ENCODE measurements at regions not wholly inside any gene's neighbourhood (a gene's known extent, or its start where the extent isn't known, plus 50 kb on each side); places are given as distances from the start of the nearest gene placed in this dataset.

DNA sequence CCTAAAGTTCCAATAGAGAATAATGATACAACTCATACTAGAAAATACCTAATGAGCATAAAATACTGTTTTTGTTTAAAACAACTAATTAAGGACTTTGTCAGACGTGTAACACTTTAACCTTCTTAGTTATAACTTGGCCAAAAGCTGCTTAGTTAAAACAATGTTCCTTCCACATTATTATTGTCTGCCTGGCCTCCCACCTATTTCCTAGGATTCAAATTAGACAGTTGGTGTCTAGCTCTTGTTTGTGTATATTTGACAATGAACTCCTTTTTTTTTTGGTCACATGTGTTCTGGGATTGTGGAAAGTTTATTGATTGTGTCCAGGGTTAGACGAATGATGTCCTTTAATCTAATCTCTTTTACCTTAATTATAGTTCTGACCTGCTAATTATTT, 67.6 kb upstream of the PSMA6 start:
- Histone ChIP-seq H3K4me3 (ENCODE audit: low read depth, low read length) (no peak overlapping the region), H3K36me3 (no peaks in the 10 kb centered on the region), H3K27me3 (ENCODE audit: insufficient read depth, low read depth, severe bottlenecking) (no peaks in the 10 kb centered on the region), H3K27ac (no peak overlapping the region), H3K9me3 (ENCODE audit: severe bottlenecking) (no peaks in the 10 kb centered on the region)
- no peak for DNase-seq
- TF ChIP-seq, protein P1, sequence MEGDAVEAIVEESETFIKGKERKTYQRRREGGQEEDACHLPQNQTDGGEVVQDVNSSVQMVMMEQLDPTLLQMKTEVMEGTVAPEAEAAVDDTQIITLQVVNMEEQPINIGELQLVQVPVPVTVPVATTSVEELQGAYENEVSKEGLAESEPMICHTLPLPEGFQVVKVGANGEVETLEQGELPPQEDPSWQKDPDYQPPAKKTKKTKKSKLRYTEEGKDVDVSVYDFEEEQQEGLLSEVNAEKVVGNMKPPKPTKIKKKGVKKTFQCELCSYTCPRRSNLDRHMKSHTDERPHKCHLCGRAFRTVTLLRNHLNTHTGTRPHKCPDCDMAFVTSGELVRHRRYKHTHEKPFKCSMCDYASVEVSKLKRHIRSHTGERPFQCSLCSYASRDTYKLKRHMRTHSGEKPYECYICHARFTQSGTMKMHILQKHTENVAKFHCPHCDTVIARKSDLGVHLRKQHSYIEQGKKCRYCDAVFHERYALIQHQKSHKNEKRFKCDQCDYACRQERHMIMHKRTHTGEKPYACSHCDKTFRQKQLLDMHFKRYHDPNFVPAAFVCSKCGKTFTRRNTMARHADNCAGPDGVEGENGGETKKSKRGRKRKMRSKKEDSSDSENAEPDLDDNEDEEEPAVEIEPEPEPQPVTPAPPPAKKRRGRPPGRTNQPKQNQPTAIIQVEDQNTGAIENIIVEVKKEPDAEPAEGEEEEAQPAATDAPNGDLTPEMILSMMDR (IDR thresholded peaks at IDR 0.05; ENCODE audit: low read depth, low read length) = no peak

DNA sequence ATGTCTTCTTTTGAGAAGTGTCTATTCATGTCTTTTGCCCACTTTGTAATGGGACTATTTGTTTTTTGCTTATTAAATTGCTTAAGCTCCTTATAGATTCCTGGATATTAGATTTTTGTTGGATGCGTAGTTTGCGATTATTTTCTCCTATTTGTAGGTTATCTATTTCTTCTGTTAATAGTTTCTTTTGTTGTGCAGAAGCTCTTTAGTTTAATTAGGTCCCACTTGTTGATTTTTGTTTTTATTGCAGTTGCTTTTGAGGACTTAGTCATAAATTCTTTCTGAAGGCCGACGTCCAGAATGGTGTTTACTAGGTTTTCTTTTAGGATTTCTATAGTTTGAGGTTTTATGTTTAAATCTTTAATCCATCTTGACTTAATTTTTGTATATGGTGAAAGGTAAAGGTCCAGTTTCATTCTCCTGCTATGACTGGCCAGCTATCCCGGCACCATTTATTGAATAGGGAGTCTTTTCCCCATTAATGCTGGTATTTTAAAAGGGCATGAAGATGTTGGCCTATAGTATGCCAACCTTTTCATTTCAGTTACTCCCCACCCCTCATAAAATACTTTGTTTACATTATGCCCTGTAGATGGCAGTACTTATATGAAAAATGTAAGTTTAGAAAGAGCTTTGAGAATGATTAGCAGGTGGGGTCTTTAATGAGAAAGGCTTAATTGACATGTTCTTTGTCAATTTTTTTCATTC, 62.9 kb upstream of the PSMA6 start:
- DNase-seq = no peak
- TF ChIP-seq, protein P1 (IDR thresholded peaks at IDR 0.05; ENCODE audit: low read depth, low read length) = no peak
- H3K27me3 ChIP-seq (ENCODE audit: insufficient read depth, low read depth, severe bottlenecking) = no peaks in the 10 kb centered on the region
- no peaks in the 10 kb centered on the region for H3K9me3 ChIP-seq (ENCODE audit: severe bottlenecking)
- H3K27ac ChIP-seq = no peak overlapping the region
- H3K4me3 ChIP-seq (ENCODE audit: low read depth, low read length) = no peak overlapping the region
- no peaks in the 10 kb centered on the region for H3K36me3 ChIP-seq

DNA sequence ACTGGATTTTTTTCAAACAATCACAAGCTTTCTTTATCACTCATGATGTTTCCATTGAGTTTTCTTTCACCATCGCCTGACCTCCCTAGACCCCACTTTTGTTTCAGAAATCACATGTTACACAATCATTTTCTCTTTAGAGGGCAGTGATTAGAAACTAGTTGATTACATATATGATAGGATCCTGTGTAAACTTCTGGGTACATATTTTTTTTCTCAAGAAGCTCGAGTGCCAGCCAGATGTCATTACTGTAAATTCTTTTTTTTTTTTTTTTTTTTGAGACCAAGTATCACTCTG, 62.4 kb upstream of the PSMA6 start:
- Histone ChIP-seq H3K36me3 (no peaks in the 10 kb centered on the region), H3K27me3 (ENCODE audit: insufficient read depth, low read depth, severe bottlenecking) (no peaks in the 10 kb centered on the region), H3K9me3 (ENCODE audit: severe bottlenecking) (no peaks in the 10 kb centered on the region), H3K27ac (no peak overlapping the region), H3K4me3 (ENCODE audit: low read depth, low read length) (no peak overlapping the region)
- no peak for DNase-seq
- TF ChIP-seq, protein P1 (IDR thresholded peaks at IDR 0.05; ENCODE audit: low read depth, low read length) = no peak

DNA sequence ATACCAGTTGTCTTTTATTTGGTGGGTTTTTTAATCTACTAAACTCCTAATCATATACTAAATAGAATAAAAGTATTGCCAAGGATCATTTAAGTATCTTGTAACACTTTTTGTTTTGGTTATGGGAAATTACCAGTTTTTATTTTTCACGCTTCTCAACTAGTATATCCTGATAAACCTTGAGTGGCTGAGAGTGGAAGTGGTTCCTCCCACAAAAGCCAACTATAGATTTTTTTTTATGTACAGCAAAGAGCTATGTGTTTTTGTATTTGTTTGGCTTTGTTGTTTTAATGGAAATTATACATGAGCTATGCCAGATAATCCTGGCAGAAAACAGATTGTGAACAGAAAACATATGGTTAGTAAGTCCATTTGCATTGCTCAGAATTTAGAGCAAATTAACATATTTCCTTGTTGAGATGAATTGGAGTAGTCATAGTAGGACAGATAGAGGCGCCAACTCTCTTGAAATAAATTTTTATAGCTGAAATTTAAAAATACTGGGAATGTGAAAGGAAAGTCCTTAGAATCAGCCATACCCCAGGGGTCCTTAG, 60.9 kb upstream of the PSMA6 start:
- Histone ChIP-seq H3K4me3 (ENCODE audit: low read depth, low read length) (no peak overlapping the region), H3K36me3 (no peaks in the 10 kb centered on the region), H3K27ac (no peak overlapping the region), H3K27me3 (ENCODE audit: insufficient read depth, low read depth, severe bottlenecking) (no peaks in the 10 kb centered on the region), H3K9me3 (ENCODE audit: severe bottlenecking) (no peaks in the 10 kb centered on the region)
- no peak for DNase-seq
- TF ChIP-seq, protein P1 (IDR thresholded peaks at IDR 0.05; ENCODE audit: low read depth, low read length) = no peak

DNA sequence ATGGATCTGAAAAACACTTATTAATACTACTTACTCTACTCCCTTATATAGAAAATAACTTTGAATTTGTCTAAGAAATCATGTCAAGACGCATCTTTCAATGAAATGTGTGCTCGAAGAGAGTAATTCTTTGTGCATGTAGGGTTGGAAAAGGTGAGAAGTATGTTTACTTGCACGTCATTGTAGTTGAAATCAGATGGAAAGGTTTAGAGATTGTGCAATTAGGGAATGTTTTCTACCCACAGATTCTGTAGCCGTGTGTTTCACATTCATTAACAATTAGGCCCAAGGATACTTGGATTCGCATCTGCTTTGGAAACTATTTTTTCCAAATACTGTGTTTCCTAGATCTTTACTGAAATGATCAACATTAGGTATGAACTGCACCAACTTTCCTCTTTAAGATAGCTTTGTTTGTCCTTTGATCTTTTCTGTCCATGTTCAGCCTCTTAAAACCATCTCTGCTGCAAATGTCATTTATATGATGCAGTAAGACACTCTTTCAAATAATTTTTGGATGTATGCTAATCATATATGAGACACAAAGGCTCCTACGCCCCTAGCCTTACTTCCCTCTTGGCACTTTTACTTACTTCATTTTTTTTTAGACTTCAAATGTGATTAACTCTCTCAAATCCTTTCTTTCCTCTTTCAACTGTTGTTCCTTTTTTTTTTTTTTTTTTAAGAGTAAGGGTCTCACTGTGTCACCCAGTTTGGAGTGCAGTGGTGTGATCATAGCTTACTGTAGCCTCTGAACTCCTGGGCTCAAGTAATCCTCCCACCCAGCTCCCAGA, 58.0 kb upstream of the PSMA6 start:
- DNase-seq = no peak
- Histone ChIP-seq H3K9me3 (ENCODE audit: severe bottlenecking) (no peaks in the 10 kb centered on the region), H3K27ac (no peak overlapping the region), H3K27me3 (ENCODE audit: insufficient read depth, low read depth, severe bottlenecking) (no peaks in the 10 kb centered on the region), H3K36me3 (no peaks in the 10 kb centered on the region), H3K4me3 (ENCODE audit: low read depth, low read length) (no peak overlapping the region)
- TF ChIP-seq, protein P1 (IDR thresholded peaks at IDR 0.05; ENCODE audit: low read depth, low read length) = no peak

Data from WERI-Rb-1 (cell line).